AG04449 (cell line): ENCODE measurements at regions not wholly inside any gene's neighbourhood (a gene's known extent, or its start where the extent isn't known, plus 50 kb on each side); places are given as distances from the start of the nearest gene placed in this dataset.

Source experiments
- CTCF ChIA-PET: fragments of 350-600 bp; formaldehyde crosslinking; extraction: SDS; loops from one replicate; lab custom pipeline; 2021; ENCODE audit warnings: antibody characterized with exemption; lab: Yijun Ruan, JAX
- POLR2A ChIA-PET: fragments of 400-600, 350-600 bp; formaldehyde crosslinking; extraction: SDS; loops from one replicate; lab custom pipeline; 2020; ENCODE audit warnings: antibody characterized with exemption, inconsistent platforms; lab: Yijun Ruan, JAX
- DNase-seq: peaks from one replicate; pipeline ENCODE4 v3.0.0-alpha.2; 2010; ENCODE audit warnings: low read depth, low spot score
- H3K4me3 ChIP-seq: 2 replicates; pipeline ENCODE4 v1.5.1; 2011; ENCODE audit warnings: low read depth, mild to moderate bottlenecking, control low read depth, low read length
- CTCF ChIP-seq: IDR thresholded peaks from one replicate; pipeline ENCODE4 v1.5.1; 2011; ENCODE audit warnings: mild to moderate bottlenecking, moderate library complexity, low read length, control low read depth, inconsistent platforms; ENCODE audit not compliant: insufficient read depth; ENCODE audit errors: missing control alignments

- ChIA-PET CTCF (no interaction called here), POLR2A (no interaction called here)
- H3K4me3 ChIP-seq, result no peak overlapping the region
- no peak for DNase-seq
- no peak for TF ChIP-seq CTCF
Measured at GRCh38 chr18:47627030-47627429, 303.4 kb downstream of the SMAD2 start.

DNA sequence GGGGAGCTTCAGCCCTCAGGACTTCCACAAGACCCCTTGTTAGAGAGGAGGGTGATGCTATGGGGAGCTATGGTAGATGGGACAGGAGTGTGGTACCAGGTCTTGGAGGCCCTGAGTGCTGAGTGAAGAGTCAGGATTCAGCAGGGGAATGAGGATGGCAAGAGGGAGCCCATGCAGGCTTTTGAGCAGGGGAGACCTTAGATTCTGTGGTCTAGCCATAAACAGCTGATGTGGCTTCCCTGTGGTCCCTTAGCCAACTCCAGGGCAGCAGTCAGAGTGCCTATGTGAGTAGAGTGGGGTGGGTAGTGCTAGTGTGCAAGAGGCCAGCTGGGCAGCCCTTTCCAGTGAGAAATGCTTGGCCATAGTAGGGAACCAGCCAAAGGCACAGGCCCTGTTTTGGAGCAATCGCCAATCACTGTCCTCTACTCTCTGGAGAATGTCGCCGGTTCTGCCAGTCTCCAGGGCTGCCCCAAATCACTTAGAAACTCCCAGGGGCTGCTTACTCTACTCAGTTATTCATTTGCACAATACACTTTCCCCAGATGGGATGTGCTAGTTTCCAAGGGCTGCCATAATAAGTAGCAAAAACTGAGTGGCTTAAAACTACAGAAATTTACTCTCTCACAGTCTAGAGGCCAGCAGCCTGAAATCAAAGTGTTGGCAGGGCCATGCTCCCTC, 310.5 kb downstream of the SMAD2 start:
- POLR2A ChIA-PET, result no interaction called here
- TF ChIP-seq CTCF, result no peak
- H3K4me3 ChIP-seq, result no peak overlapping the region
- CTCF ChIA-PET, result no interaction called here
- no peak for DNase-seq

- no peak overlapping the region for H3K4me3 ChIP-seq
- TF ChIP-seq CTCF, result no peak
- POLR2A ChIA-PET, result no interaction called here
- CTCF ChIA-PET, result no interaction called here
- no peak for DNase-seq
Measured at GRCh38 chr18:47618758-47619157, 311.7 kb downstream of the SMAD2 start.

GRCh38 chr18:47615043-47615442, 315.4 kb downstream of the SMAD2 start:
- CTCF ChIA-PET, result no interaction called here
- POLR2A ChIA-PET, result no interaction called here
- TF ChIP-seq CTCF, result no peak
- no peak overlapping the region for H3K4me3 ChIP-seq
- DNase-seq, result no peak

DNA sequence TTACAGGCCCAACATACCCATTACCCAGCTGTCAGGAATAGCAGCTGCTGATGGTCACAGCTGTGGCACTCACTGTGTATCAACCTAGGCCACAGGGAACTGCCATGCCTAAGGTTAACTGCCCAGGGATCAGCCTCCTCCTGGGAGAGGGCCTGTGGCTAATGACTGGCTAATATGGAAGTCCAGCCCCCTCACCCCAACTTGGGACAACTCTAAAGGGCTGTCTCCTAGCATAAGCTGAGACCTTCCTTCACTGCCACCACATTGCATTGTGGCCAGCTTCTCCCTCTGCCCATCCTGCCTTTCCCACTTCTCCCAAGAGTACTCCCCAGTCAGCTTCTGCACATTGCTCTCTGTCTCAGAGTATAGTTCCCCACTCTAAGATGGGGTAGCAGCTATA, 316.5 kb downstream of the SMAD2 start:
- no peak for DNase-seq
- ChIA-PET POLR2A (no interaction called here), CTCF (no interaction called here)
- no peak overlapping the region for H3K4me3 ChIP-seq
- no peak for TF ChIP-seq CTCF

GRCh38 chr18:47611649-47612048, 318.8 kb downstream of the SMAD2 start:
- ChIA-PET CTCF (no interaction called here), POLR2A (no interaction called here)

More at GRCh38 chr18:47611649-47612048, 318.8 kb downstream of the SMAD2 start:
- no peak for DNase-seq
- H3K4me3 ChIP-seq, result no peak overlapping the region
- TF ChIP-seq CTCF, result no peak
